IMR-90 (cell line): ENCODE measurements at regions not wholly inside any gene's neighbourhood (a gene's known extent, or its start where the extent isn't known, plus 50 kb on each side); places are given as distances from the start of the nearest gene placed in this dataset.

Experiments used
- ATAC-seq: fragments of 200-7000 bp; cut with Tn5 transposase; 2 replicates; pipeline ENCODE4 v1.9.1; 2020; ENCODE audit warnings: low read depth, mild to moderate bottlenecking, moderate library complexity
- BruUV-seq: library from RNA; stranded (reverse); fragments of 400-500 nt; replicated peaks from 2 replicates; lab custom pipeline; 2021; lab: Mats Ljungman, UMichigan
- CTCF ChIA-PET: fragments of 300-600 bp; formaldehyde crosslinking; extraction: SDS; loops from one replicate; lab custom pipeline; 2021; ENCODE audit warnings: antibody characterized with exemption; lab: Yijun Ruan, JAX
- POLR2A ChIA-PET: fragments of 300-600 bp; sonication (Branson Sonifier 250); formaldehyde crosslinking; loops from one replicate; lab custom pipeline; 2022; ENCODE audit warnings: antibody characterized with exemption; ENCODE audit not compliant: unreplicated experiment; lab: Charles Lee
- DNase-seq: peaks from one replicate; pipeline ENCODE4 v3.0.0; 2013
- H2AFZ ChIP-seq: replicated peaks from 2 replicates; pipeline ENCODE3; 2013; ENCODE audit warnings: low read length, mild to moderate bottlenecking; ENCODE audit not compliant: poor library complexity
- H2AK5ac ChIP-seq: 2 replicates; pipeline ENCODE4 v1.6.1; 2013; ENCODE audit warnings: low read depth, low read length, inconsistent platforms
- H2AK9ac ChIP-seq: replicated peaks from 2 replicates; pipeline ENCODE3; 2013; ENCODE audit warnings: mild to moderate bottlenecking, low read depth, low read length, moderate library complexity; ENCODE audit not compliant: poor library complexity
- H2BK120ac ChIP-seq: 2 replicates; pipeline ENCODE4 v1.6.1; 2013; ENCODE audit warnings: low read depth, low read length, inconsistent platforms
- H2BK15ac ChIP-seq: 3 replicates; pipeline ENCODE4 v1.6.1; 2013; ENCODE audit warnings: low read depth, low read length, inconsistent platforms
- H2BK20ac ChIP-seq: 2 replicates; pipeline ENCODE4 v1.6.1; 2013; ENCODE audit warnings: low read depth, mild to moderate bottlenecking, inconsistent platforms, low read length, moderate library complexity
- H2BK5ac ChIP-seq: 2 replicates; pipeline ENCODE4 v1.6.1; 2013; ENCODE audit warnings: mild to moderate bottlenecking, low read depth, low read length, inconsistent platforms; ENCODE audit not compliant: poor library complexity, severe bottlenecking
- H3K14ac ChIP-seq: replicated peaks from 2 replicates; pipeline ENCODE4 v1.6.1; 2013; ENCODE audit warnings: low read depth, low read length, inconsistent platforms
- H3K18ac ChIP-seq: 2 replicates; pipeline ENCODE4 v1.6.1; 2013; ENCODE audit warnings: low read depth, low read length, control low read depth
- H3K23ac ChIP-seq: 2 replicates; pipeline ENCODE4 v1.6.1; 2013; ENCODE audit warnings: low read depth, low read length, inconsistent platforms
- H3K27ac ChIP-seq: 2 replicates; pipeline ENCODE4 v1.5.1; 2013; ENCODE audit warnings: mild to moderate bottlenecking, control low read depth, low read length; ENCODE audit not compliant: insufficient read depth
- H3K27me3 ChIP-seq: 2 replicates; pipeline ENCODE4 v1.6.1; 2013; ENCODE audit warnings: low read length; ENCODE audit not compliant: control insufficient read depth, insufficient read depth
- H3K36me3 ChIP-seq: 2 replicates; pipeline ENCODE4 v1.6.1; 2013; ENCODE audit warnings: low read length, mixed read lengths; ENCODE audit not compliant: control insufficient read depth, insufficient read depth
- H3K4ac ChIP-seq: 2 replicates; pipeline ENCODE4 v1.6.1; 2013; ENCODE audit warnings: low read depth, low read length, inconsistent platforms
- H3K4me1 ChIP-seq: 2 replicates; pipeline ENCODE4 v1.6.1; 2013; ENCODE audit warnings: low read length, mixed read lengths; ENCODE audit not compliant: control insufficient read depth, insufficient read depth
- H3K4me2 ChIP-seq: 2 replicates; pipeline ENCODE4 v1.6.1; 2013; ENCODE audit warnings: low read depth, mild to moderate bottlenecking, control low read depth, low read length, moderate library complexity
- H3K4me3 ChIP-seq: 2 replicates; pipeline ENCODE4 v1.5.1; 2013; ENCODE audit warnings: low read depth, mild to moderate bottlenecking, control low read depth, low read length, moderate library complexity; ENCODE audit not compliant: insufficient read depth
- H3K56ac ChIP-seq: 2 replicates; pipeline ENCODE4 v1.6.1; 2013; ENCODE audit warnings: low read length, inconsistent platforms; ENCODE audit not compliant: insufficient read depth; ENCODE audit errors: extremely low read depth
- H3K79me1 ChIP-seq, 2 experiments: 2 replicates each; pipeline ENCODE4 v1.6.1; 2013; ENCODE audit warnings: low read length in 2 of 2, inconsistent platforms in 1 of 2, low read depth in 1 of 2
- H3K9ac ChIP-seq: 2 replicates; pipeline ENCODE4 v1.6.1; 2013; ENCODE audit warnings: low read depth, low read length, control low read depth
- H3K9me1 ChIP-seq: 2 replicates; pipeline ENCODE4 v1.6.1; 2013; ENCODE audit warnings: low read length, inconsistent platforms; ENCODE audit not compliant: insufficient read depth
- H3K9me3 ChIP-seq: 2 replicates; pipeline ENCODE4 v1.6.1; 2013; ENCODE audit warnings: low read length; ENCODE audit not compliant: control insufficient read depth, insufficient read depth
- H4K20me1 ChIP-seq: 2 replicates; pipeline ENCODE4 v1.6.1; 2013; ENCODE audit warnings: low read length, inconsistent platforms; ENCODE audit not compliant: insufficient read depth
- H4K5ac ChIP-seq: 2 replicates; pipeline ENCODE4 v1.6.1; 2013; ENCODE audit warnings: mild to moderate bottlenecking, low read depth, low read length, control low read depth
- H4K8ac ChIP-seq, 2 experiments: 2 replicates each; pipeline ENCODE4 v1.6.1; 2013; ENCODE audit warnings: low read depth in 2 of 2, low read length in 2 of 2, control low read depth in 1 of 2, inconsistent platforms in 1 of 2
- H4K91ac ChIP-seq: 2 replicates; pipeline ENCODE4 v1.6.1; 2013; ENCODE audit warnings: low read depth, low read length, inconsistent platforms; ENCODE audit not compliant: insufficient read depth
- BHLHE40 ChIP-seq: fragments of 150-350 bp; IDR thresholded peaks from 2 replicates; pipeline ENCODE4 v1.6.1; 2016; ENCODE audit warnings: mild to moderate bottlenecking, low read depth, low read length
- CEBPB ChIP-seq: IDR thresholded peaks from 2 replicates; pipeline ENCODE4 v1.6.1; 2012; ENCODE audit warnings: low read depth, low read length, improper control_type of control experiment
- CHD1 ChIP-seq: IDR thresholded peaks from 2 replicates; pipeline ENCODE4 v1.6.1; 2012; ENCODE audit warnings: low read depth, low read length, improper control_type of control experiment
- ELK1 ChIP-seq: fragments of 150-350 bp; IDR thresholded peaks from 2 replicates; pipeline ENCODE4 v1.6.1; 2016; ENCODE audit warnings: low read depth, mild to moderate bottlenecking, low read length, moderate library complexity, borderline replicate concordance
- FOS ChIP-seq: fragments of 150-350 bp; IDR thresholded peaks from 2 replicates; pipeline ENCODE4 v1.6.1; 2016; ENCODE audit warnings: low read depth, low read length
- MAFK ChIP-seq: IDR thresholded peaks from 2 replicates; pipeline ENCODE4 v1.6.1; 2012; ENCODE audit warnings: low read depth, low read length, improper control_type of control experiment
- MAZ ChIP-seq: IDR thresholded peaks from 2 replicates; pipeline ENCODE4 v1.6.1; 2012; ENCODE audit warnings: low read depth, mild to moderate bottlenecking, low read length, improper control_type of control experiment, moderate library complexity, borderline replicate concordance
- NFE2L2 ChIP-seq: fragments of 150-350 bp; IDR thresholded peaks from 2 replicates; pipeline ENCODE4 v1.6.1; 2016; ENCODE audit warnings: low read depth, mild to moderate bottlenecking, low read length
- POLR2A ChIP-seq: IDR thresholded peaks from 2 replicates; pipeline ENCODE4 v1.6.1; 2012; ENCODE audit warnings: mild to moderate bottlenecking, low read depth, low read length
- RAD21 ChIP-seq: IDR thresholded peaks from 2 replicates; pipeline ENCODE4 v1.6.1; 2012; ENCODE audit warnings: low read length, improper control_type of control experiment
- RCOR1 ChIP-seq: IDR thresholded peaks from 2 replicates; pipeline ENCODE4 v1.6.1; 2012; ENCODE audit warnings: mild to moderate bottlenecking, low read length, improper control_type of control experiment; ENCODE audit not compliant: insufficient replicate concordance
- SMC3 ChIP-seq: fragments of 150-350 bp; IDR thresholded peaks from 2 replicates; pipeline ENCODE4 v1.6.1; 2016; ENCODE audit warnings: low read depth, mild to moderate bottlenecking, antibody characterized with exemption, low read length, moderate library complexity
- USF2 ChIP-seq: fragments of 150-350 bp; IDR thresholded peaks from 2 replicates; pipeline ENCODE4 v1.6.1; 2017; ENCODE audit warnings: mild to moderate bottlenecking, antibody characterized with exemption, low read length, low read depth
- WGBS, 2 experiments: methylation state at CpG; one replicate each; pipeline versions ENCODE4 v1.1.5 to v1.1.7; 2013; ENCODE audit warnings: missing lambda C conversion rate in 2 of 2; ENCODE audit not compliant: insufficient read length in 1 of 2; ENCODE audit errors: extremely low coverage in 2 of 2; 5-methylcytosine and 5-hydroxymethylcytosine counted together
- dilution Hi-C: fragments of 300-500 bp; cut with HindIII; formaldehyde crosslinking; loops from one replicate; pipeline ENCODE4 v1.14.3; 2018; ENCODE audit warnings: low sequenced_read_pairs; ENCODE audit not compliant: unreplicated experiment
- in situ Hi-C: fragments of 300-500 bp; cut with MboI; formaldehyde crosslinking; loops from 3 replicates; pipeline ENCODE4 v1.14.3; 2019; ENCODE audit warnings: low sequenced_read_pairs, inconsistent platforms, mixed read lengths
- intact Hi-C: fragments of 100-400 bp; cut with micrococcal nuclease; formaldehyde crosslinking; loops from 2 replicates; pipeline ENCODE4 v1.10.0; 2022

DNA sequence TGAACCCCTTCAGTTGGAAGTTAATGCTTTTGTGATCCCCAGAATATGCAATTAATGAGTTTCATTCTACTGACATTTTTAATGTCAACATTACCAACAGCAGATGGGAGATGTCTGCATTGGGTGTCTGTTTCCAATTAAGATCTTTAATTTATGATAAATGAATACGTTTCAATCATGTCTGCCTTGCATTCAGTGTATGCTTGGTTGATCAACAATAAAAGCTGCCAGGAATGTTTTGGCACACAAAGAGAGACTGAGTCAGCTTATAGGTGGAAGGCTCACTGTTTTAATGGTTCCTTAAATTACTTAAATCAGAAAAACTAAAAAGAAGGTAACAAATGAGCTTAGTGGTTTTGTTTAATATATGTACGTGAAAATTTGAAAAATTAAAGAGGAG is 359.9 kb upstream of the CNKSR2 start:
- peaks cover 2% of the 10 kb centered on the region; the same call in 1 of the 2 replicates for H3K9me3 ChIP-seq
- no peak overlapping the region for H3K18ac ChIP-seq
- ATAC-seq: no peak
- no peak overlapping the region for H3K14ac ChIP-seq
- no peak overlapping the region for H2AK5ac ChIP-seq
- no peaks in the 10 kb centered on the region for H3K79me1 ChIP-seq
- H3K23ac ChIP-seq: no peak overlapping the region
- no peak overlapping the region for H3K4me3 ChIP-seq
- no peaks in the 10 kb centered on the region for H3K27me3 ChIP-seq
- no peaks in the 10 kb centered on the region for H3K9me1 ChIP-seq
- no TSS peak for BruUV-seq
- no peak overlapping the region for H2BK120ac ChIP-seq
- H4K20me1 ChIP-seq: no peaks in the 10 kb centered on the region
- H3K4me1 ChIP-seq: no peaks in the 10 kb centered on the region
- no peak overlapping the region for H2AK9ac ChIP-seq
- no peak overlapping the region for H3K4ac ChIP-seq
- H2BK15ac ChIP-seq: no peak overlapping the region
- dilution Hi-C loops (no loop called here), intact Hi-C loops (no loop called here), in situ Hi-C loops (no loop called here)
- no peak overlapping the region for H2BK5ac ChIP-seq
- no CpG with 5 or more reads among the region's 2 CpGs for WGBS, 2 experiments
- H4K8ac ChIP-seq: no peak overlapping the region
- H2AFZ ChIP-seq: no peak overlapping the region
- H4K5ac ChIP-seq: no peak overlapping the region
- H3K27ac ChIP-seq: no peak overlapping the region
- no peak overlapping the region for H3K4me2 ChIP-seq
- DNase-seq: no peak
- H3K36me3 ChIP-seq: no peaks in the 10 kb centered on the region
- H2BK20ac ChIP-seq: no peak overlapping the region
- no peak overlapping the region for H3K9ac ChIP-seq
- ChIA-PET POLR2A (no interaction called here), CTCF (no interaction called here)
- no peak overlapping the region for H3K56ac ChIP-seq
- no peak overlapping the region for H4K91ac ChIP-seq
- TF ChIP-seq RCOR1: no peak
- no peak for TF ChIP-seq POLR2A
- TF ChIP-seq MAFK: no peak
- TF ChIP-seq ELK1: no peak
- TF ChIP-seq BHLHE40: no peak
- no peak for TF ChIP-seq CEBPB
- no peak for TF ChIP-seq NFE2L2
- TF ChIP-seq FOS: no peak
- no peak for TF ChIP-seq MAZ
- TF ChIP-seq CHD1: no peak
- no peak for TF ChIP-seq SMC3
- no peak for TF ChIP-seq USF2
- no peak for TF ChIP-seq RAD21
